Ishikawa (cell line): ENCODE measurements at regions not wholly inside any gene's neighbourhood (a gene's known extent, or its start where the extent isn't known, plus 50 kb on each side); places are given as distances from the start of the nearest gene placed in this dataset.

Source experiments
- CEBPB ChIP-seq: IDR thresholded peaks from 2 replicates; pipeline ENCODE4 v1.6.1; 2012
- CREB1 ChIP-seq: IDR thresholded peaks from 2 replicates; pipeline ENCODE4 v1.6.1; 2012; ENCODE audit warnings: low read depth
- EGR1 ChIP-seq: IDR thresholded peaks from 2 replicates; pipeline ENCODE4 v1.6.1; 2012
- EP300 ChIP-seq: IDR thresholded peaks from 2 replicates; pipeline ENCODE4 v1.6.1; 2012; ENCODE audit warnings: borderline replicate concordance
- FOXM1 ChIP-seq: IDR thresholded peaks from 2 replicates; pipeline ENCODE4 v1.6.1; 2012; ENCODE audit warnings: low read depth, borderline replicate concordance
- MAX ChIP-seq: IDR thresholded peaks from 2 replicates; pipeline ENCODE4 v1.6.1; 2012
- NFIC ChIP-seq: IDR thresholded peaks from 2 replicates; pipeline ENCODE4 v1.6.1; 2012
- RAD21 ChIP-seq: IDR thresholded peaks from 2 replicates; pipeline ENCODE4 v1.6.1; 2012; ENCODE audit warnings: low read depth
- TAF1 ChIP-seq: IDR thresholded peaks from 2 replicates; pipeline ENCODE4 v1.6.1; 2012; ENCODE audit warnings: low read depth, mild to moderate bottlenecking
- TCF12 ChIP-seq: IDR thresholded peaks from 2 replicates; pipeline ENCODE4 v1.6.1; 2012; ENCODE audit warnings: low read depth
- TEAD4 ChIP-seq: IDR thresholded peaks from 2 replicates; pipeline ENCODE4 v1.6.1; 2012
- USF1 ChIP-seq: IDR thresholded peaks from 2 replicates; pipeline ENCODE4 v1.6.1; 2012
- YY1 ChIP-seq: IDR thresholded peaks from 2 replicates; pipeline ENCODE4 v1.6.1; 2012; ENCODE audit warnings: low read depth
- ZBTB7A ChIP-seq: IDR thresholded peaks from 2 replicates; pipeline ENCODE4 v1.6.1; 2012; ENCODE audit warnings: low read depth
- TF ChIP-seq, protein P1 (sequence below): IDR thresholded peaks from 2 replicates; pipeline ENCODE4 v1.6.1; 2012; ENCODE audit warnings: low read depth, mild to moderate bottlenecking

DNA sequence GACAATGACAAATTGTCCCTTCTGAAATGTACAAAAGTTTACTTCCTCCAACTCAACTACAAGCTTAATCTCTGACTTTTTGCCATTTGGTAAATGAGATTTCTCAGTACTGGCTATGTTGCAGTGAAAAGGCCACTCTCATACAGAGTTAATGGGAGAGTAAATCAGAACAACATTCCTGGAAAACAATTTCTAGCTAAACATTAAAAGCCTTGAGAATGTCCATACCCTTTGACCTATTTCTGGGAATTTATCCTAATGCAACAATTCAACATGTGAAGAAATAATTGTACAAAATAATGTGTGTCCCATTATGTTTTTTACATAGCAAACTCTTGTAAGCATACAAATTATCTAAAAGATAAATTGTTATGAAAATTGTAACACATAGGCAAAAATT lies 56.3 kb upstream of the SPEF2 start:
- TF ChIP-seq RAD21 = no peak
- no peak for TF ChIP-seq CREB1
- TF ChIP-seq, protein P1, sequence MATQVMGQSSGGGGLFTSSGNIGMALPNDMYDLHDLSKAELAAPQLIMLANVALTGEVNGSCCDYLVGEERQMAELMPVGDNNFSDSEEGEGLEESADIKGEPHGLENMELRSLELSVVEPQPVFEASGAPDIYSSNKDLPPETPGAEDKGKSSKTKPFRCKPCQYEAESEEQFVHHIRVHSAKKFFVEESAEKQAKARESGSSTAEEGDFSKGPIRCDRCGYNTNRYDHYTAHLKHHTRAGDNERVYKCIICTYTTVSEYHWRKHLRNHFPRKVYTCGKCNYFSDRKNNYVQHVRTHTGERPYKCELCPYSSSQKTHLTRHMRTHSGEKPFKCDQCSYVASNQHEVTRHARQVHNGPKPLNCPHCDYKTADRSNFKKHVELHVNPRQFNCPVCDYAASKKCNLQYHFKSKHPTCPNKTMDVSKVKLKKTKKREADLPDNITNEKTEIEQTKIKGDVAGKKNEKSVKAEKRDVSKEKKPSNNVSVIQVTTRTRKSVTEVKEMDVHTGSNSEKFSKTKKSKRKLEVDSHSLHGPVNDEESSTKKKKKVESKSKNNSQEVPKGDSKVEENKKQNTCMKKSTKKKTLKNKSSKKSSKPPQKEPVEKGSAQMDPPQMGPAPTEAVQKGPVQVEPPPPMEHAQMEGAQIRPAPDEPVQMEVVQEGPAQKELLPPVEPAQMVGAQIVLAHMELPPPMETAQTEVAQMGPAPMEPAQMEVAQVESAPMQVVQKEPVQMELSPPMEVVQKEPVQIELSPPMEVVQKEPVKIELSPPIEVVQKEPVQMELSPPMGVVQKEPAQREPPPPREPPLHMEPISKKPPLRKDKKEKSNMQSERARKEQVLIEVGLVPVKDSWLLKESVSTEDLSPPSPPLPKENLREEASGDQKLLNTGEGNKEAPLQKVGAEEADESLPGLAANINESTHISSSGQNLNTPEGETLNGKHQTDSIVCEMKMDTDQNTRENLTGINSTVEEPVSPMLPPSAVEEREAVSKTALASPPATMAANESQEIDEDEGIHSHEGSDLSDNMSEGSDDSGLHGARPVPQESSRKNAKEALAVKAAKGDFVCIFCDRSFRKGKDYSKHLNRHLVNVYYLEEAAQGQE = no peak
- TF ChIP-seq MAX = no peak
- no peak for TF ChIP-seq TCF12
- TF ChIP-seq EGR1 = no peak
- no peak for TF ChIP-seq YY1
- no peak for TF ChIP-seq EP300
- TF ChIP-seq FOXM1 = no peak
- TF ChIP-seq CEBPB = no peak
- no peak for TF ChIP-seq ZBTB7A
- TF ChIP-seq NFIC = no peak
- no peak for TF ChIP-seq USF1
- no peak for TF ChIP-seq TEAD4
- TF ChIP-seq TAF1 = no peak

DNA sequence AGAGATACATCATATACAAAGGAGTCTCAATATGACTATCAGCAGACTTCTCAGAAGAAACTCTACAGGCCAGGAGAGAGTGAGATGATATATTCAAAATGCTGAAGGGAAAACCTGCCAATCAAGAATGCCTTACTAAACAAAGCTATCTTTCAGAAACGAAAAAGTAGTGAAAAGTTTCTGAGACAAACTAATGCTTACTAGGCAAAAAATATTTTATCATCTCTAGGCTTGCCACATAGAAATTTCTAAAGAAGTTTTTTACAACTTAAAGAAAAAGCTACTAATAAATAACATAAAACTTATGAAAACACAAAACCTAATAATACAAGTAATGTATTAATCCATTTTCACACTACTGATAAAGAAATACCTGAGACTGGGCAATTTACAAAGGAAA lies 59.9 kb upstream of the SPEF2 start:
- TF ChIP-seq USF1 (no peak), ZBTB7A (no peak), TCF12 (no peak), EGR1 (no peak), FOXM1 (no peak), EP300 (no peak), YY1 (no peak), MAX (no peak), CREB1 (no peak), TAF1 (no peak), TEAD4 (no peak), RAD21 (no peak), NFIC (no peak), CEBPB (no peak)
- TF ChIP-seq, protein P1 = no peak

DNA sequence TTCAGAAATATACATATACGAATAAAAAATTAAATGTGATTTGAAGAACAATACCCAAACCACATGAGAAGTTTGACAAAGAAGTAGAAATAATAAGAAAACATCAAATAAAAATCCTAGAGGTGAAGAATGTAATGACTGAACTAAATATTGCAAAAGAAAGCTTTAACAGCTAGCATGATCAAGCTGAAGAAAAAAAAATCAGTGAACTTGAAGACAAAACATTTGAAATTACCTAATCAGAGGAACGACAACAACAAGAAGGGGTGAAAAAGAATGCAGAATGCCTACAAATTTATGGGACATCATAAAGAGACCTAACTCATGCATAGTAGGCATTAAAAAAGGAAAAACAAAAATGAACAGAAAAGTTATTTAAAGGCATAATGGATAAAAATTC lies 60.5 kb upstream of the SPEF2 start:
- TF ChIP-seq TAF1 = no peak
- no peak for TF ChIP-seq ZBTB7A
- TF ChIP-seq, protein P1 = no peak
- no peak for TF ChIP-seq CEBPB
- TF ChIP-seq NFIC = no peak
- no peak for TF ChIP-seq EP300
- TF ChIP-seq YY1 = no peak
- TF ChIP-seq TEAD4 = no peak
- no peak for TF ChIP-seq FOXM1
- TF ChIP-seq USF1 = no peak
- TF ChIP-seq RAD21 = no peak
- TF ChIP-seq TCF12 = no peak
- no peak for TF ChIP-seq CREB1
- no peak for TF ChIP-seq EGR1
- TF ChIP-seq MAX = no peak

DNA sequence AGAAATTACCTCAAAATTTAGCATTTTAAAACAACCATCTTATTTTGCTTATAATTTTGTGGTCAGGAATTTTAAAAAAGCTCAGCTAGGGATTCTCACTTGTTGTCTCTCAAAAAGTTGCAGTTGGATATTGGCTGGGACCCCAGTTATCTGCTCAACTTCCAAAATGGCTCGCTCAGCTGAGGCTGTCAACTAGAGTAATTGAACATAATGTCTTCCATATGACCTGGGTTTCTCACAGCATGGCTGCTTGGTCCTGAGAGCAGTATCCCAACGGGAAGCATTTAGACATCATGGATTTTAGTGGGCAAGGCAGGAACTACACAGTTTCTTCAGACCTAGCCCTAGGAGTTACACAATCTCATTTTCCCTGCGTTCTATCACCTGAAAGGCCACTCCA lies 63.6 kb upstream of the SPEF2 start:
- TF ChIP-seq NFIC (no peak), MAX (no peak), EGR1 (no peak), TEAD4 (no peak), ZBTB7A (no peak), RAD21 (no peak), CEBPB (no peak)
- TF ChIP-seq, protein P1 = no peak
